ENCODE measurements at regions not wholly inside any gene's neighbourhood (a gene's known extent, or its start where the extent isn't known, plus 50 kb on each side); places are given as distances from the start of the nearest gene placed in this dataset.
"Not testable (repeated sequence)": the region's sequence is repeated elsewhere in the genome, so short reads cannot be mapped to it uniquely, and the experiment has no call there.

- not testable (repeated sequence) for DNase-seq (ENCODE audit: low spot score)
These were observed 368.0 kb downstream of the CDY2B start for GRCh38 chrY:17511984-17512383.

GRCh38 chrY:17511476-17511875, 368.5 kb downstream of the CDY2B start:
- DNase-seq (ENCODE audit: low spot score) = not testable (repeated sequence)

- not testable (repeated sequence) for DNase-seq (ENCODE audit: low spot score)
These were observed 374.2 kb downstream of the CDY2B start for GRCh38 chrY:17505834-17506233.

- DNase-seq (ENCODE audit: low spot score) = not testable (repeated sequence)
These were observed 395.3 kb downstream of the CDY2B start for GRCh38 chrY:17484763-17485162.

- not testable (repeated sequence) for DNase-seq (ENCODE audit: low spot score)
These were observed 395.9 kb downstream of the CDY2B start for GRCh38 chrY:17484157-17484556.

GRCh38 chrY:17481389-17482022, 398.5 kb downstream of the CDY2B start:
- not testable (repeated sequence) for DNase-seq (ENCODE audit: low spot score)

- not testable (repeated sequence) for DNase-seq (ENCODE audit: low spot score)
These were observed 408.0 kb downstream of the CDY2B start for GRCh38 chrY:17472068-17472467.

GRCh38 chrY:17459753-17460152, 420.3 kb downstream of the CDY2B start:
- DNase-seq (ENCODE audit: low spot score) = not testable (repeated sequence)

- peak; percentile 3 for DNase-seq (ENCODE audit: low spot score)
These were observed 449.4 kb downstream of the CDY2B start for GRCh38 chrY:17430570-17431166.

GRCh38 chrY:17398336-17399072, 481.5 kb downstream of the CDY2B start:
- DNase-seq (ENCODE audit: low spot score) = no peak

GRCh38 chrY:17397659-17398058, 482.4 kb downstream of the CDY2B start:
- no peak for DNase-seq (ENCODE audit: low spot score)

- DNase-seq (ENCODE audit: low spot score) = no peak
These were observed 498.5 kb downstream of the CDY2B start for GRCh38 chrY:17381431-17382070.

GRCh38 chrY:17378326-17378725, 501.7 kb downstream of the CDY2B start:
- DNase-seq (ENCODE audit: low spot score) = no peak

- DNase-seq (ENCODE audit: low spot score) = no peak
These were observed 511.6 kb downstream of the CDY2B start for GRCh38 chrY:17368413-17368812.

GRCh38 chrY:17366400-17366799, 513.6 kb downstream of the CDY2B start:
- no peak for DNase-seq (ENCODE audit: low spot score)

- no peak for DNase-seq (ENCODE audit: low spot score)
These were observed 541.0 kb downstream of the CDY2B start for GRCh38 chrY:17339028-17339427.

- DNase-seq (ENCODE audit: low spot score) = no peak
These were observed 549.3 kb downstream of the CDY2B start for GRCh38 chrY:17330733-17331132.

- DNase-seq (ENCODE audit: low spot score) = no peak
These were observed 560.1 kb downstream of the CDY2B start for GRCh38 chrY:17319916-17320315.

- DNase-seq (ENCODE audit: low spot score) = no peak
These were observed 561.4 kb downstream of the CDY2B start for GRCh38 chrY:17318631-17319030.

GRCh38 chrY:17277056-17277455, 603.0 kb downstream of the CDY2B start:
- DNase-seq (ENCODE audit: low spot score) = no peak

- no peak for DNase-seq (ENCODE audit: low spot score)
These were observed 620.5 kb downstream of the CDY2B start for GRCh38 chrY:17259497-17259896.

GRCh38 chrY:17238406-17238805, 641.6 kb downstream of the CDY2B start:
- no peak for DNase-seq (ENCODE audit: low spot score)

- no peak for DNase-seq (ENCODE audit: low spot score)
These were observed 644.3 kb downstream of the CDY2B start for GRCh38 chrY:17235769-17236168.

Data from globus pallidus (tissue), 1 donor.